Activated CD4-positive, alpha-beta T cell treated with anti-CD3 and anti-CD28 coated beads, Interleukin-10, Interleukin-2, amounts not matched to agents 100 ng/mL and 50 ng/mL, durations not matched to agents 16 hours and 8 hours (primary cell): ENCODE measurements at regions not wholly inside any gene's neighbourhood (a gene's known extent, or its start where the extent isn't known, plus 50 kb on each side); places are given as distances from the start of the nearest gene placed in this dataset.
"Not testable (repeated sequence)": the region's sequence is repeated elsewhere in the genome, so short reads cannot be mapped to it uniquely, and the experiment has no call there.

ENCODE experiments used
- DNase-seq: peaks from one replicate; pipeline ENCODE4 v3.0.0-alpha.2; 2020

DNA sequence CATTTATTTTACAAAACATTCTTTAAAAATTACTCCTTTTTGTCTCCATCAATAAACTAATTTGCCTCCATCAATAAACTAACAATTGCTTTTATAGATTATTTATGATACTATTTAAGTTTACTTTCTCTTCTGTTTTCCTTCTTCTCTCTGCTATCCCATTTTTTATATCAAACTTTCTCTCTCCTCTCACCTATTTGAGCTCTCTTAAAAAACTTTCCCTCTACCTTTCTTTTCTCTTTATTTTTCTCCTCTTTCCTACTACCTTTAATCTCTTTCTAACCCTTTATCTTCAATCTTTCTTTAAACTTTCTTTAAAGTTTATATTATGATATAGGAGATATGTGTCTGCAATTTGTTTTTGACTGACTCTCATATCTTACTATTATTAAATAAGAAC lies 566.4 kb downstream of the DACH1 start:
- no peak for DNase-seq

- DNase-seq: no peak
Measured at GRCh38 chr13:71291842-71292146, 575.2 kb downstream of the DACH1 start.

DNA sequence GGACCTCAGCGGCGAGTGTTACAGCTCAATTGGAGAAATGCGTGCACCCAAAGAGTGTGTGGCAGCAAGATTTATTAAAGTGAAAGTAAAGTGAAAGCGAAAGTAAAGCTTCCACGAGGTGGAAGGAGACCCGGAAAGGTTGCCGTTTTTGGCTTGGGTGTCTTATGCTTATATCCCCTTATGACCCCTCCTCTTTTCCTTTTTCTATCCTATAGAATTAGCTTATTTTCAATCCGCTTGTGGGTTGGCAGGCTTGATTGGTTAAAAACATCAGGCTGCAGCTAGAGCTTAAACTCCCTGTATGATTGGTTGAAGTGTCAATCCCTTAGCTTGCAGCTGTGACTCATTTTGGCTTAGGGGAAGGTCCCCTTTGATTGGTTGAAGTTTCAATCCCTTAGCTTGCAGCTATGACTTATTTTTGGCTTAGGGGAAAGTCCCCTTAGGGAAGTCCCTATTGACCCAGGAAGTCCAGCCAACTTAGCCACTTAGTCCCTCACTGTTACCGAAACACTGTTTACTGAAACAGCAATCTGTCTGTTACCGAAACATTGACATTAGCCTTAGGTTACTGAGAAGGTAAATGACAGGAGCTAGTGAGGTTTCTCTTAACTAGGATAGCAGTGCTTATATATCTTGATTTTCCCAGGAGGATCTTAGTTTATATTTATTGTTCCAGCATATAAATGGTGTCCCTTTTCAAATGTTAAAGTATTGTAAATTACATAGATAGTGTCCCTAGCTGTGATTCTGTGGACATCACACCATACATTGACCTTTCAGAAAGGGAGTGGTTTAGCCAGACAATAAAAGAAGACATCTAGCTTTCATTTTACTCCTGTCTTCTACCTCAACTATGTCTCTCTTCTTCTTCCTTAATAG lies 575.8 kb downstream of the DACH1 start:
- peak; percentile 66 for DNase-seq

- not testable (repeated sequence) for DNase-seq
Measured at GRCh38 chr13:71289980-71290379, 577.0 kb downstream of the DACH1 start.

- DNase-seq: no peak
Measured at GRCh38 chr13:71285700-71286099, 581.3 kb downstream of the DACH1 start.

GRCh38 chr13:71278512-71278911 lies 588.5 kb downstream of the DACH1 start:
- DNase-seq: no peak

- no peak for DNase-seq
Measured at GRCh38 chr13:71274923-71275608, 591.9 kb downstream of the DACH1 start.

DNA sequence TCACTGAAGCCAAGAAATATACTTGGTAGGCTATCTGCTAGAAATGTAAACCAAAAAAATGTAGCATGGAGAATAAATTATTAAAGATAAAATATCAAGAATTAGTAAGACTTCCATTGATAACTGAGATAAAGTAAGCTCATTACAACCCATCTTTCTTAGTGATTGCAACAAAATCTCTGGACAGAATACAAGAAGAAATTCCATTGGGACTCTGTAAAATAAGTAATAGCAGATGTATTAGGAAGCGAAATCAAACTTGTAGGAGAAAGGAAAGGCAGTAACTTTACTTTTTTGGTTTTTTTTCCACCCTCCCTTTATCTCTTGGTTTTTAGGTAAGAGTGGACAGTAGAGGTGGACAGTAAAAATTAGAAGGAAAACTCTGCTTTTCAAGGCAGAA lies 605.7 kb downstream of the DACH1 start:
- no peak for DNase-seq

DNA sequence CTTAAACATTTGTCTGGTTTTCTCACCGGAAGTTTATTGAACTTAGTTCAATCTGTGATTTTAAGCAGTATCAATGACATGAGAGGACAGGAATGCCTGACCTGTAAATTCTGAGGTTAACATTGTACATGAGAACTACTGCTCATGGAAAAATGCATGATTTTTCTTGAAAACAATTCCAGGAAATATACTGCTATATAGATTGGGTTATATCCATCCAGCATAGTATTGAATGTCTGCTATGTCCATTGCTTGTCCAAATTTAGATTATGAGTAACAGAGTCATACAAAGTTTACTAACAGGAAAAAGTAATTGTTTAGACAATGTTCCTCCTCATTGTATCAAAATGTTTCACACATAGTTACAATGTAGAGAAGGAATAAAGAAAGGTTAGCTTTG lies 606.8 kb downstream of the DACH1 start:
- no peak for DNase-seq

GRCh38 chr13:71255633-71256032 lies 611.4 kb downstream of the DACH1 start:
- no peak for DNase-seq

- no peak for DNase-seq
Measured at GRCh38 chr13:71254384-71254783, 612.6 kb downstream of the DACH1 start.

DNA sequence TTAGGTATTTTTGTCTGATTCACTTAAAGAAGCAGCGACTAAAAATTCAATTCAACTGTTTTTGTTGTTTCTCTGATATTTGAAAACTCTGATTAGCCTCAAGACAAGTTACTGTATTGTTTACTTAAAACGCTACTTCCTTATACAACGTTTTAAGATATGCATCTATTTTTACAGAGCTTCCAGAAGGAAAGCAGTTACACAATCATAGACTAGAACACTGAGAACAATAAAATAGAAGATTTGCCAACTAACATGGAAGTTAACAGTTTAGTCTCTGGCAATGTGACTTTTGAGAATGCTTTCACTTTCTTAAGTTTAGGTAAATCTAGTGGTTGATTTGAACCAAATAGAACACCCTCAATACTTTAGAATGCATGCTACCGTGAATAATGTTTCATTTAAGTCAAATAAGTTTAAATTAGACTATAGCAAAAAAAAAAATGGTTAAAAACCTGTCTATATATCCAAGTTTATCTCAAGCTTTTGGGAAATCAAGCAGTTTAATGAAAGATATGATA lies 614.8 kb downstream of the DACH1 start:
- no peak for DNase-seq

DNA sequence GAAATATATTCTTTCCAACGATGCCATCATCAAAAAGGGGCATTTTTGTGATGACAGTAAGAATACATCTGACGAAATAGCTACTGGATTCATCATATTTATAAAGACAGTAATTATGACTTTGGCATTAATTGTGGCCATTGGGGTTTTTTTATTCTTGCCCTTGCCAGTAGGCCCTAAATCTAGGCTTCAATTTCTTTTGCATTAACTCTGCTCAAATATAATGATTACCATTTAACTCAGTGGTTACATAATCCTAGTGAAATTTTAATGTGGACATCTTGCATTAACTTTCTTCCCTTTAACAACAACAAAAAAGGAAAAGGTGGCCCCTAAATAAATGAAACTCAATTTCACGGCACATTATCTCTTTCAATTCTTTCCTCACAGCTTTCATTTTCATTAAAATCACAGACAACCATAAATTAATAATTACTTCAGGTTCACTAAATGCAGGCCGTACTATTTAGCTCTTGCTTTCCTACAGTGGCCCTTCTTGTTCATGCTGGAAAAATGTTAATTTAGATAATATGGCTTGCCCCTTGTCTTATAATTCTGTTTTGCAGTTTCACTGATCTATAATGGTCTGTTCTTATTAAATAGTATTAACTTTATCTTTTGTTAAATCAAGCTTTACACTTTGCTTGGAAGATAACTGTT lies 615.6 kb downstream of the DACH1 start:
- no peak for DNase-seq

- DNase-seq: no peak
Measured at GRCh38 chr13:71249011-71249410, 618.0 kb downstream of the DACH1 start.

GRCh38 chr13:71244161-71244560 lies 622.8 kb downstream of the DACH1 start:
- no peak for DNase-seq

DNA sequence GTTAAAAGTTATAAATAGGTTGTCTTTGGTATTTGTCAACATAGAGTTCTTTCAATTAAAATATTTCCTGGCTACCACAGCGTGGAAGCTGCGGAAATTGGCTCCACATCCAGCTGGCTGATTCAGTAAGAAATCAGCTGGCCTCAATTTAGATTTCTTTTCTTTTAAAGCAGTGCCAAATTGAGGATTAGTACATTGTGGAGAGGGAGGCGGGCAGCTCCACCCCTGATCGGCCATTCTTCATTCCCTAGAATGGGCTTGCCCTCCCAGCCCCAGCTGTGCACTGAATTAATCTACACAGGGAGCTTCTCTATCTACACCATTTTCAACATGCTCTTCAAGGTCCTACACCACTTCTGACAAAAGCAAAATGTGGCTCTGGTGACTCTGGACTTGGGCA lies 624.8 kb downstream of the DACH1 start:
- DNase-seq: no peak

DNA sequence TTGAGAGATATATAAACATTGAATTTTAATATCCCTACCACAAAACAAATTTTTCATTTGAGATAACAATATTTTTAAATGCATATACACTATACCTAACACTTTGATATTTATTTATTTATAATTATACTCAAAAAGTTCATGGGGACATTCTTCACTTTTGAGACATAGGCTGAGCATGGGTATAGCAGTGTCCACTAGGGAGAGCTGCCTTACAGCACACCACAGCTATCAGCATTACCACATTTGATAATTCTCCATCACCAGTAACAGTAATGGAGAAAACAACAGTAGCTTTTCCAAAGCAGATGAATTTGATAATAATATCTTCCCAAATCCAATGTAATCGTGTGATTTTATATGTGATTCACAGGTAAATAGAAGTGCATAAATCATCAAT lies 626.1 kb downstream of the DACH1 start:
- DNase-seq: no peak

DNA sequence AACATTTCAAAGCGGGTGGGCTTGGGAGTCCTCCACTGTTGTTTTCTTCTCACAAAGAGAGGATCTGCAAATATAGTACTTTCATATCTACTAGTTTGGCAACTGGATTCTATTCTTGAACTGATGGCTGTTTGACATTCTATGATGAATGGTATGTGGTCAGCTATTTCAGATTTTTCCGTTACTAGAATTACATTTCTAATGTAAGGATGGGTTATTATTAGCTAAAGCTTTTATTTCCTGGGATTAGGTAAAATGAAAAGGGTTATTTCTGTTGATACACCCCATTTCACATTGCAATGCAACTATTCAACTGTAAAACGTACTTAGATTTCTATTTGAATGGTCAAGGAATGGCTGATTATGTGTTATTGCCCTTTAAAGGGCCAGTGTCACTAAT lies 629.7 kb downstream of the DACH1 start:
- no peak for DNase-seq

GRCh38 chr13:71219698-71220415 lies 647.1 kb downstream of the DACH1 start:
- DNase-seq: no peak

DNA sequence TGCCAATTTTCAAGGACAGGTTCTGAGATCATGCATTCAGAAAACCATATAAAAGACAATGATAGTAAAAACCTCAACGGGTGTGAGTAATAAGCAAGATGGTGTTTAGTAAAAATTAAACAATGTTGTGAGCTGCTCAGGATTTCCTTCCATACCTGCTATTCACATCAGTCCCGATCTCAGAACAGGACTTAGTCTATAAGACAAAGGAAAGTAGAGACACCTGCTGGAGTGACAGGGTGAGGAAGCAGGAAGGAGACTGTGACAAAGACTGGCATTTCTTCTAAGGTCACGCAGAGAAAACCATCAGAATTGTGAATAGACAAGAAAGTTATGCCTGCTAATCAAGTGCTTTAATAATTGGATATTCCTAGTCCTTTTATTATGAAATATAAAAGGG lies 648.0 kb downstream of the DACH1 start:
- DNase-seq: no peak

GRCh38 chr13:71217827-71218226 lies 649.2 kb downstream of the DACH1 start:
- DNase-seq: no peak

GRCh38 chr13:71214821-71215220 lies 652.2 kb downstream of the DACH1 start:
- no peak for DNase-seq

GRCh38 chr13:71214357-71214756 lies 652.6 kb downstream of the DACH1 start:
- DNase-seq: no peak
